Lower leg skin (tissue), 3 donors: ENCODE measurements at regions not wholly inside any gene's neighbourhood (a gene's known extent, or its start where the extent isn't known, plus 50 kb on each side); places are given as distances from the start of the nearest gene placed in this dataset.

Source experiments
- POLR2A ChIP-seq, 2 donors: fragments of 450-650 bp; IDR thresholded peaks; one replicate each; pipeline ENCODE4 v1.6.1; 2016 to 2017; ENCODE audit warnings: antibody characterized with exemption in 2 of 2, mild to moderate bottlenecking in 1 of 2, moderate library complexity in 1 of 2
- TF ChIP-seq, protein P1 (sequence below), 3 donors: fragments of 450-650 bp; IDR thresholded peaks; one replicate each; pipeline ENCODE4 v1.5.1; 2016; ENCODE audit warnings: antibody characterized with exemption in 3 of 3, mild to moderate bottlenecking in 3 of 3, moderate library complexity in 2 of 3

- TF ChIP-seq, protein P1, sequence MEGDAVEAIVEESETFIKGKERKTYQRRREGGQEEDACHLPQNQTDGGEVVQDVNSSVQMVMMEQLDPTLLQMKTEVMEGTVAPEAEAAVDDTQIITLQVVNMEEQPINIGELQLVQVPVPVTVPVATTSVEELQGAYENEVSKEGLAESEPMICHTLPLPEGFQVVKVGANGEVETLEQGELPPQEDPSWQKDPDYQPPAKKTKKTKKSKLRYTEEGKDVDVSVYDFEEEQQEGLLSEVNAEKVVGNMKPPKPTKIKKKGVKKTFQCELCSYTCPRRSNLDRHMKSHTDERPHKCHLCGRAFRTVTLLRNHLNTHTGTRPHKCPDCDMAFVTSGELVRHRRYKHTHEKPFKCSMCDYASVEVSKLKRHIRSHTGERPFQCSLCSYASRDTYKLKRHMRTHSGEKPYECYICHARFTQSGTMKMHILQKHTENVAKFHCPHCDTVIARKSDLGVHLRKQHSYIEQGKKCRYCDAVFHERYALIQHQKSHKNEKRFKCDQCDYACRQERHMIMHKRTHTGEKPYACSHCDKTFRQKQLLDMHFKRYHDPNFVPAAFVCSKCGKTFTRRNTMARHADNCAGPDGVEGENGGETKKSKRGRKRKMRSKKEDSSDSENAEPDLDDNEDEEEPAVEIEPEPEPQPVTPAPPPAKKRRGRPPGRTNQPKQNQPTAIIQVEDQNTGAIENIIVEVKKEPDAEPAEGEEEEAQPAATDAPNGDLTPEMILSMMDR (IDR thresholded peaks at IDR 0.05) = no peak
- TF ChIP-seq POLR2A (IDR thresholded peaks at IDR 0.05) = no peak
Observed at GRCh38 chr12:84243686-84244085, 668.9 kb downstream of the SLC6A15 start.
